NT2/D1 (cell line): ENCODE measurements at regions not wholly inside any gene's neighbourhood (a gene's known extent, or its start where the extent isn't known, plus 50 kb on each side); places are given as distances from the start of the nearest gene placed in this dataset.

Source experiments
- SUZ12 ChIP-seq: IDR thresholded peaks from 2 replicates; pipeline ENCODE4 v1.6.1; 2011; ENCODE audit not compliant: insufficient read length, insufficient read depth; ENCODE audit errors: extremely low read depth
- ZNF274 ChIP-seq: IDR thresholded peaks from 2 replicates; pipeline ENCODE4 v1.6.1; 2011; ENCODE audit warnings: mild to moderate bottlenecking, low read depth, low read length

DNA sequence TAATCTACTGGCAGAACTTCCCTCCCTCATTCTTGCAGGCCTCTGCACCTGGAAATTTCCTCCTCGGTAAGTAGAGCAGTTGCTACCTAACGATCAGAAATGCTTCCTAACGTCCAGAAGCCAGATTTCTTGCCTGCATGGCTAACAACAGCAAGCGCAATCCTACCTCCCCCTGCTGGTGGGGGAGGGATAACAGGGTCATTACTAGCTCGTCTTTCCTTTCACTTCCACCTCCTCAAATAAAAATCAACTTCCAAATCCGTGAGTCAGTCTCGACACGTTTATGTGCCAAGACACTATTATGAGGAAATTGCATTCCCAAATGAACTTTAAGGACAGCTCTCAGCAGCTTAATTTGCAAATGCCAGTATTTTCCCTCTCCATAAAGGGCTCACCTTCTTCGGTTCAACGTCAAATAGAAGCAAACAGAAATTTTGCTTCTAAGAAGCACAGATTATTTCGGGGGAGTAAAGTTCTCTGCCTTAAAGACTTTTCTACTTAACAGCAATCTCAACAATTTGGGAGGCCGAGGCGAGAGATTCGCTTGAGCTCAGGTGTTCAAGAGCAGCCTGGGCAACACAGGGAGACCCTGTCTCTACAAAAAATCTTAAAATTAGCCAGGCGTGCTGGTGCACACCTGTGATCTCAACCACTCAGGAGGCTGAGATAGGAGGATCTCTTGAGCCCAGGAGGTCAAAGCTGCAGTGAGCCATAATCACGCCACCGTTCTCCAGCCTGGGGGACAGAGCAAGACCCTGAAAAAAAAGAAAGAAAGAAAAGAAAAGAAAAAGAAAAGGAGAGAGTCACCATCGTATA, 188.6 kb upstream of the PSMD7 start:
- no peak for TF ChIP-seq ZNF274
- no peak for TF ChIP-seq SUZ12
